Fibroblast of lung (primary cell): ENCODE measurements at regions not wholly inside any gene's neighbourhood (a gene's known extent, or its start where the extent isn't known, plus 50 kb on each side); places are given as distances from the start of the nearest gene placed in this dataset.

Experiments used
- DNase-seq, 2 donors: peaks; one replicate each; pipeline versions ENCODE4 v3.0.0 to v3.0.0-alpha.2; 2010; ENCODE audit warnings: low read depth in 2 of 2
- H2AFZ ChIP-seq: 2 replicates; pipeline ENCODE4 v1.5.1; 2012; ENCODE audit warnings: low read length, control low read depth, inconsistent platforms
- H3K27ac ChIP-seq: 2 replicates; pipeline ENCODE4 v1.5.1; 2011; ENCODE audit warnings: low read length, control low read depth; ENCODE audit not compliant: insufficient read depth
- H3K27me3 ChIP-seq: 2 replicates; pipeline ENCODE4 v1.5.1; 2011; ENCODE audit warnings: mild to moderate bottlenecking, low read length; ENCODE audit not compliant: control insufficient read depth, insufficient read depth
- H3K36me3 ChIP-seq: 2 replicates; pipeline ENCODE4 v1.5.1; 2011; ENCODE audit warnings: low read length; ENCODE audit not compliant: control insufficient read depth, insufficient read depth
- H3K4me1 ChIP-seq: 2 replicates; pipeline ENCODE4 v1.5.1; 2011; ENCODE audit warnings: low read length; ENCODE audit not compliant: control insufficient read depth, insufficient read depth; ENCODE audit errors: extremely low read depth
- H3K4me2 ChIP-seq: 2 replicates; pipeline ENCODE4 v1.5.1; 2011; ENCODE audit warnings: low read length, control low read depth; ENCODE audit not compliant: insufficient read depth; ENCODE audit errors: extremely low read depth
- H3K4me3 ChIP-seq, 4 experiments: fragments of 200-600 bp in 1 of 4; sonication (generic) in 1 of 4; replicated peaks in 1 of 4; 2 replicates each; pipeline ENCODE4 v1.5.1; 2011 to 2016; ENCODE audit warnings: low read length in 4 of 4, low read depth in 3 of 4, mild to moderate bottlenecking in 3 of 4, control low read depth in 2 of 4, inconsistent platforms in 1 of 4, mixed read lengths in 1 of 4; ENCODE audit not compliant: insufficient read depth in 1 of 4; ENCODE audit errors: control extremely low read depth in 1 of 4
- H3K79me2 ChIP-seq: 2 replicates; pipeline ENCODE4 v1.5.1; 2012; ENCODE audit warnings: mild to moderate bottlenecking, low read length, inconsistent platforms; ENCODE audit not compliant: control insufficient read depth, insufficient read depth
- H3K9ac ChIP-seq: 2 replicates; pipeline ENCODE4 v1.5.1; 2011; ENCODE audit warnings: mild to moderate bottlenecking, low read length, control low read depth; ENCODE audit not compliant: insufficient read depth
- H3K9me3 ChIP-seq: 2 replicates; pipeline ENCODE4 v1.5.1; 2012; ENCODE audit warnings: low read depth, low read length; ENCODE audit not compliant: control insufficient read depth, insufficient read depth
- H4K20me1 ChIP-seq: 2 replicates; pipeline ENCODE4 v1.5.1; 2011; ENCODE audit warnings: low read length; ENCODE audit not compliant: control insufficient read depth, insufficient read depth; ENCODE audit errors: extremely low read depth
- EZH2 ChIP-seq: IDR thresholded peaks from 2 replicates; pipeline ENCODE4 v1.5.1; 2012; ENCODE audit warnings: low read length, control low read depth, mild to moderate bottlenecking; ENCODE audit errors: missing control alignments
- TF ChIP-seq, protein P1 (sequence below), 2 donors: IDR thresholded peaks in 1 of 2; conservative IDR thresholded peaks in 1 of 2; 1 replicate in 1 of 2; 2 replicates in 1 of 2; pipeline ENCODE4 v1.5.1; 2011 to 2012; ENCODE audit warnings: low read length in 2 of 2, control low read depth in 1 of 2, inconsistent platforms in 1 of 2, low read depth in 1 of 2, mild to moderate bottlenecking in 1 of 2

GRCh38 chr9:115998666-115999065 is 154.9 kb upstream of the PAPPA start:
- peaks cover 7% of the 10 kb centered on the region for H3K4me1 ChIP-seq

GRCh38 chr9:115999498-115999897 is 154.1 kb upstream of the PAPPA start:
- Histone ChIP-seq H3K27me3 (no peaks in the 10 kb centered on the region), H3K36me3 (no peaks in the 10 kb centered on the region), H3K9ac (no peak overlapping the region), H3K9me3 (no peaks in the 10 kb centered on the region), H3K79me2 (no peaks in the 10 kb centered on the region), H3K4me3 (no peak overlapping the region), H3K4me2 (no peak overlapping the region), H3K27ac (no peak overlapping the region), H4K20me1 (no peaks in the 10 kb centered on the region), H2AFZ (no peak overlapping the region), H3K4me1 (peaks cover 7% of the 10 kb centered on the region)
- TF ChIP-seq, protein P1, sequence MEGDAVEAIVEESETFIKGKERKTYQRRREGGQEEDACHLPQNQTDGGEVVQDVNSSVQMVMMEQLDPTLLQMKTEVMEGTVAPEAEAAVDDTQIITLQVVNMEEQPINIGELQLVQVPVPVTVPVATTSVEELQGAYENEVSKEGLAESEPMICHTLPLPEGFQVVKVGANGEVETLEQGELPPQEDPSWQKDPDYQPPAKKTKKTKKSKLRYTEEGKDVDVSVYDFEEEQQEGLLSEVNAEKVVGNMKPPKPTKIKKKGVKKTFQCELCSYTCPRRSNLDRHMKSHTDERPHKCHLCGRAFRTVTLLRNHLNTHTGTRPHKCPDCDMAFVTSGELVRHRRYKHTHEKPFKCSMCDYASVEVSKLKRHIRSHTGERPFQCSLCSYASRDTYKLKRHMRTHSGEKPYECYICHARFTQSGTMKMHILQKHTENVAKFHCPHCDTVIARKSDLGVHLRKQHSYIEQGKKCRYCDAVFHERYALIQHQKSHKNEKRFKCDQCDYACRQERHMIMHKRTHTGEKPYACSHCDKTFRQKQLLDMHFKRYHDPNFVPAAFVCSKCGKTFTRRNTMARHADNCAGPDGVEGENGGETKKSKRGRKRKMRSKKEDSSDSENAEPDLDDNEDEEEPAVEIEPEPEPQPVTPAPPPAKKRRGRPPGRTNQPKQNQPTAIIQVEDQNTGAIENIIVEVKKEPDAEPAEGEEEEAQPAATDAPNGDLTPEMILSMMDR (conservative IDR thresholded peaks at IDR 0.05 in 1 of 2, IDR thresholded peaks at IDR 0.05 in 1 of 2; ENCODE audit: low read depth in 1 of 2, low read length in 2 of 2), result no peak
- no peak for TF ChIP-seq EZH2
- peak; percentile 51 to 78 for DNase-seq

More at GRCh38 chr9:115998666-115999065, 154.9 kb upstream of the PAPPA start:
- no peak overlapping the region for H3K4me3 ChIP-seq
- no peak overlapping the region for H3K4me2 ChIP-seq
- no peak overlapping the region for H3K9ac ChIP-seq
- no peaks in the 10 kb centered on the region for H3K9me3 ChIP-seq
- H3K36me3 ChIP-seq, result no peaks in the 10 kb centered on the region
- no peaks in the 10 kb centered on the region for H3K27me3 ChIP-seq
- H3K79me2 ChIP-seq, result no peaks in the 10 kb centered on the region
- H4K20me1 ChIP-seq, result no peaks in the 10 kb centered on the region
- H3K27ac ChIP-seq, result no peak overlapping the region
- no peak overlapping the region for H2AFZ ChIP-seq
- no peak for TF ChIP-seq EZH2
- TF ChIP-seq, protein P1 (conservative IDR thresholded peaks at IDR 0.05 in 1 of 2, IDR thresholded peaks at IDR 0.05 in 1 of 2; ENCODE audit: low read depth in 1 of 2, low read length in 2 of 2), result no peak
- DNase-seq, result peak in 1 of 2 donors; percentile 49

GRCh38 chr9:116000748-116001329 is 152.8 kb upstream of the PAPPA start:
- peaks cover 7% of the 10 kb centered on the region for H3K4me1 ChIP-seq
- no peak overlapping the region for H3K27ac ChIP-seq
- TF ChIP-seq EZH2, result no peak
- TF ChIP-seq, protein P1 (conservative IDR thresholded peaks at IDR 0.05 in 1 of 2, IDR thresholded peaks at IDR 0.05 in 1 of 2; ENCODE audit: low read depth in 1 of 2, low read length in 2 of 2), result peak; percentile 30 to 37
- H3K9ac ChIP-seq, result no peak overlapping the region
- no peaks in the 10 kb centered on the region for H3K36me3 ChIP-seq
- H2AFZ ChIP-seq, result no peak overlapping the region
- no peaks in the 10 kb centered on the region for H3K79me2 ChIP-seq
- no peaks in the 10 kb centered on the region for H3K9me3 ChIP-seq
- H3K27me3 ChIP-seq, result no peaks in the 10 kb centered on the region
- no peaks in the 10 kb centered on the region for H4K20me1 ChIP-seq
- no peak overlapping the region for H3K4me2 ChIP-seq
- H3K4me3 ChIP-seq, result no peak overlapping the region
- no peak for DNase-seq
